SKM-1 treated with dmso at 0.1 percent for 144 hours (cell line): ENCODE measurements at regions not wholly inside any gene's neighbourhood (a gene's known extent, or its start where the extent isn't known, plus 50 kb on each side); places are given as distances from the start of the nearest gene placed in this dataset.
"Not testable (repeated sequence)": the region's sequence is repeated elsewhere in the genome, so short reads cannot be mapped to it uniquely, and the experiment has no call there.

Experiments
- DNase-seq: peaks from one replicate; lab custom pipeline; 2025; ENCODE audit not compliant: unreplicated experiment; lab: John Stamatoyannopoulos, UW

- no peak for DNase-seq
Measured at GRCh38 chrY:20042993-20043392, 298.5 kb upstream of the KDM5D start.

- DNase-seq: no peak
Measured at GRCh38 chrY:20025676-20026075, 281.1 kb upstream of the KDM5D start.

GRCh38 chrY:19993410-19993809, 248.9 kb upstream of the KDM5D start:
- DNase-seq: not testable (repeated sequence)

GRCh38 chrY:19973012-19973411, 228.5 kb upstream of the KDM5D start:
- no peak for DNase-seq

GRCh38 chrY:19947702-19948101, 203.2 kb upstream of the KDM5D start:
- no peak for DNase-seq

GRCh38 chrY:19899011-19899410, 154.5 kb upstream of the KDM5D start:
- DNase-seq: no peak

- DNase-seq: no peak
Measured at GRCh38 chrY:19892076-19892964, 147.8 kb upstream of the KDM5D start.

- no peak for DNase-seq
Measured at GRCh38 chrY:19882145-19882544, 137.6 kb upstream of the KDM5D start.

- DNase-seq: no peak
Measured at GRCh38 chrY:19869715-19870114, 125.2 kb upstream of the KDM5D start.

- no peak for DNase-seq
Measured at GRCh38 chrY:19869281-19869680, 124.8 kb upstream of the KDM5D start.

- no peak for DNase-seq
Measured at GRCh38 chrY:19868647-19869046, 124.1 kb upstream of the KDM5D start.

GRCh38 chrY:19856474-19857135, 112.1 kb upstream of the KDM5D start:
- DNase-seq: no peak

GRCh38 chrY:19842972-19843371, 98.4 kb upstream of the KDM5D start:
- no peak for DNase-seq

- peak; percentile 12 for DNase-seq
Measured at GRCh38 chrY:19824136-19824535, 79.6 kb upstream of the KDM5D start.

GRCh38 chrY:19818546-19818945, 74.0 kb upstream of the KDM5D start:
- no peak for DNase-seq

- peak; percentile 15 for DNase-seq
Measured at GRCh38 chrY:19816920-19817319, 72.4 kb upstream of the KDM5D start.

- peak; percentile 46 for DNase-seq
Measured at GRCh38 chrY:19816053-19816823, 71.7 kb upstream of the KDM5D start.
